Adrenal gland (tissue), 9 donors: ENCODE measurements at regions not wholly inside any gene's neighbourhood (a gene's known extent, or its start where the extent isn't known, plus 50 kb on each side); places are given as distances from the start of the nearest gene placed in this dataset.
"Not testable (repeated sequence)": the region's sequence is repeated elsewhere in the genome, so short reads cannot be mapped to it uniquely, and the experiment has no call there.

Experiments used
- DNase-seq, 7 donors: peaks; one replicate each; pipeline ENCODE4 v3.0.0-alpha.2; 2019 to 2020
- H3K27ac ChIP-seq, 5 donors: fragments of 200-600 bp; sonication (generic) in 4 of 5; 1 replicate in 3 of 5; 2 replicates in 2 of 5; pipeline versions ENCODE4 v1.5.1 to v1.8.0; 2016 to 2020; ENCODE audit warnings: mild to moderate bottlenecking in 1 of 5
- H3K27me3 ChIP-seq: fragments of 200-600 bp; 2 replicates; pipeline ENCODE4 v1.8.0; 2021
- H3K36me3 ChIP-seq, 2 donors: fragments of 200-600 bp; replicated peaks in 1 of 2; 1 replicate in 1 of 2; 2 replicates in 1 of 2; pipeline versions ENCODE4 v1.5.1 to v1.8.0; 2018 to 2022
- H3K4me1 ChIP-seq, 2 donors: fragments of 200-600 bp; replicated peaks in 1 of 2; 1 replicate in 1 of 2; 2 replicates in 1 of 2; pipeline versions ENCODE4 v1.5.1 to v1.8.0; 2018 to 2021
- H3K4me3 ChIP-seq, 4 donors: fragments of 200-600 bp; sonication (generic) in 3 of 4; one replicate each; pipeline ENCODE4 v1.5.1; 2016 to 2018
- H3K9me3 ChIP-seq, 3 donors: fragments of 200-600 bp; sonication (generic) in 1 of 3; replicated peaks in 1 of 3; 1 replicate in 2 of 3; 2 replicates in 1 of 3; pipeline versions ENCODE4 v1.5.1 to v1.8.0; 2016 to 2021
- POLR2A ChIP-seq, 2 donors: fragments of 450-650 bp; IDR thresholded peaks; one replicate each; pipeline ENCODE4 v1.6.1; 2017; ENCODE audit warnings: antibody characterized with exemption in 2 of 2, mild to moderate bottlenecking in 2 of 2, moderate library complexity in 1 of 2
- WGBS, 4 donors: extraction: QIAGEN DNeasy Blood & Tissue Kit in 2 of 4; methylation state at CpG; one replicate each; pipeline versions ENCODE4 v1.1.5 to v1.1.7; 2013 to 2017; 5-methylcytosine and 5-hydroxymethylcytosine counted together
- intact Hi-C, 2 donors: fragments of 100-400 bp; cut with DNase I; formaldehyde crosslinking; loops; one replicate each; pipeline versions ENCODE4 v1.14.1 to v1.15.0; 2022 to 2023
- TF ChIP-seq, protein P1 (sequence below), 6 experiments: fragments of 450-650 bp in 4 of 6; fragments of 200-600 bp in 2 of 6; sonication (generic) in 1 of 6; IDR thresholded peaks; 1 replicate in 5 of 6; 2 replicates in 1 of 6; pipeline versions ENCODE4 v1.5.1 to v1.8.0; 2016 to 2021; ENCODE audit warnings: antibody characterized with exemption in 6 of 6, mild to moderate bottlenecking in 2 of 6, moderate library complexity in 1 of 6
- donor health status: healthy with polysubstance abuse.
- donor health status: Bipolar disorder and iron deficiency.
- donor health status: DM: yes; HTN: yes; CAD: no.
- donor health status: DM: no; HTN: no; CAD: no.
- donor health status: DM: no; HTN: no; CAD: no.

DNA sequence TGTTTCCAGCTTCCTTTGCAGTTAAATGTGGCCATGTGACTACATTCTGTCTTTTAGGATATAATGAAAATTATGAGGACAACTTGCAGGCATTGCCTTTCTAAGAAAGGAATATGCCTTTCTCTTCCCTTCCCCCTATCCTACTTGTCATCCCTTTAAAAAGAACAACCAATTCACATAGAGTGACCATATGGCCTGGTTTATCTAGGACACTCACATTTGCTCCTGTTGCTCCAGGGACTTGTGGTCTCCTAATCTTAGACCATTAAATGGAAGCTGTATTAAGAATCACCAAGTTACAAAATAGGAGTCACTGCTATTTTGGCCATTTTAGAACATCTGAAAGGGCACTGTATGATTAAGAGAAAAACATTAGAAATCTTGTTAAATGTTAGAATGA is 520.3 kb downstream of the DTWD2 start:
- no peak overlapping the region for H3K27ac ChIP-seq
- H3K9me3 ChIP-seq: no peaks in the 10 kb centered on the region
- intact Hi-C loops: no loop called here
- H3K36me3 ChIP-seq: peaks cover 0 to 3% of the 10 kb centered on the region in 2 donors
- no peak for DNase-seq
- no peaks in the 10 kb centered on the region for H3K27me3 ChIP-seq
- no peak overlapping the region for H3K4me3 ChIP-seq
- no peak for TF ChIP-seq POLR2A (IDR thresholded peaks at IDR 0.05)
- TF ChIP-seq, protein P1, sequence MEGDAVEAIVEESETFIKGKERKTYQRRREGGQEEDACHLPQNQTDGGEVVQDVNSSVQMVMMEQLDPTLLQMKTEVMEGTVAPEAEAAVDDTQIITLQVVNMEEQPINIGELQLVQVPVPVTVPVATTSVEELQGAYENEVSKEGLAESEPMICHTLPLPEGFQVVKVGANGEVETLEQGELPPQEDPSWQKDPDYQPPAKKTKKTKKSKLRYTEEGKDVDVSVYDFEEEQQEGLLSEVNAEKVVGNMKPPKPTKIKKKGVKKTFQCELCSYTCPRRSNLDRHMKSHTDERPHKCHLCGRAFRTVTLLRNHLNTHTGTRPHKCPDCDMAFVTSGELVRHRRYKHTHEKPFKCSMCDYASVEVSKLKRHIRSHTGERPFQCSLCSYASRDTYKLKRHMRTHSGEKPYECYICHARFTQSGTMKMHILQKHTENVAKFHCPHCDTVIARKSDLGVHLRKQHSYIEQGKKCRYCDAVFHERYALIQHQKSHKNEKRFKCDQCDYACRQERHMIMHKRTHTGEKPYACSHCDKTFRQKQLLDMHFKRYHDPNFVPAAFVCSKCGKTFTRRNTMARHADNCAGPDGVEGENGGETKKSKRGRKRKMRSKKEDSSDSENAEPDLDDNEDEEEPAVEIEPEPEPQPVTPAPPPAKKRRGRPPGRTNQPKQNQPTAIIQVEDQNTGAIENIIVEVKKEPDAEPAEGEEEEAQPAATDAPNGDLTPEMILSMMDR (IDR thresholded peaks at IDR 0.05): no peak
- H3K4me1 ChIP-seq: no peaks in the 10 kb centered on the region

DNA sequence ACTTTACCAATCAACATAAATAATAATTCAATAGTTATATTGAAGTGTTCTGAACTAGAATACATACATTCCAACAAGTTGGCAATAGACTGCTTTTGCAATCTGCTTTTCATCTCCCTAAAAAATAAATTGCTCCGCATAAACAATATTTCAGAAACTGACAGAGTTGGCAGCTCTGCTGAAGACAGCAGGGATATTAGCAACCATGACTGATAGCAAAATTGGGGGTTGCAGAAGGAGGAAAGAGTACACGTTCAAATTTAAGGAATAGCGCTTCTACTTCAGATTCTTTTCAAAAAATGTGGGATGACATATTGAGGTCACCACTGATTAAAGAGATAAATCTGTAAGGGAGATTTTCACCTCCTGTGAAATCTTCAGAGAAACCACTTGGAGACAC is 521.2 kb downstream of the DTWD2 start:
- H3K9me3 ChIP-seq: no peaks in the 10 kb centered on the region
- peaks cover 0 to 3% of the 10 kb centered on the region in 2 donors for H3K36me3 ChIP-seq
- no peak overlapping the region for H3K4me3 ChIP-seq
- no peaks in the 10 kb centered on the region for H3K27me3 ChIP-seq
- no peak for TF ChIP-seq POLR2A (IDR thresholded peaks at IDR 0.05)
- TF ChIP-seq, protein P1 (IDR thresholded peaks at IDR 0.05): no peak
- no peak for DNase-seq
- intact Hi-C loops: no loop called here
- WGBS, 4 donors: 56 to 79% (median 68%) methylated on average over 3 of the region's 3 CpGs
- no peaks in the 10 kb centered on the region for H3K4me1 ChIP-seq
- no peak overlapping the region for H3K27ac ChIP-seq

DNA sequence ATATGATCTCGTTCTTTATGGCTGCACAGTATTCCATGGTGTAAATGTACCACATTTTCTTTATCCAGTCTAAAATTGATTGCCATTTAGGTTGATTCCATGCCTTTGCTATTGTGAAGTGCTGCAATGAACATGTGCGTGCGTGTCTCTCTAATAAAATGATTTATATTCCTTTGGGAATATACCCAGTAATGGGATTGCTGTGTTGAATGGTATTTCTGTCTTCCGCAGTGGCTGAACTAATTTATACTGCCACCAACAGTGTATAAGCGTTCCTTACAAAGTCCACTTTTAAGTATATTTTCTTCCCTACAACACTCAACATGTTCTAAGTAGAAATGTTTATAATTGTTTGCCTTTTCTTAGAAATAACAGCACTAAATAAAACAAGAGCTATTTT is 521.9 kb downstream of the DTWD2 start:
- H3K27me3 ChIP-seq: no peaks in the 10 kb centered on the region
- H3K4me3 ChIP-seq: no peak overlapping the region
- H3K27ac ChIP-seq: no peak overlapping the region
- no peaks in the 10 kb centered on the region for H3K9me3 ChIP-seq
- peaks cover 0 to 3% of the 10 kb centered on the region in 2 donors for H3K36me3 ChIP-seq
- intact Hi-C loops: no loop called here
- 73 to 87% (median 82%) methylated on average over 5 of the region's 5 CpGs for WGBS, 4 donors
- TF ChIP-seq, protein P1 (IDR thresholded peaks at IDR 0.05): no peak
- no peak for TF ChIP-seq POLR2A (IDR thresholded peaks at IDR 0.05)
- no peaks in the 10 kb centered on the region for H3K4me1 ChIP-seq
- DNase-seq: no peak

DNA sequence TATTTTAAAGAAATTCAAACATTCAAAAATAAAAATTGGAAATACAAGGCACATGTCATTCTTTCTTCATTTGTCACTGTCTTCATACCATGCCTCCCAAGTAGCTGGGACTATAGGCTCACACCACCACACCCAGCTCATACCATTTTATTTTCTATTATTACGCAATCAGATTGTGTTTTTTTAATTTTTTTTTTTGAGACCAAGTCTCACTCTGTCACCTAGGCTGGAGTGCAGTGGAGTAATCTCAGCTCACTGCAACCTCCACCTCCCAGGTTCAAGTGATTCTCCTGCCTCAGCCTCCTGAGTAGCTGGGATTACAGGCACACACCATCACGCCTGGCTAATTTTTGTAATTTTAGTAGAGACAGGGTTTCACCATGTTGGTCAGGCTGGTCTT is 526.1 kb downstream of the DTWD2 start:
- H3K4me3 ChIP-seq, H3K4me1 ChIP-seq, H3K36me3 ChIP-seq, H3K27ac ChIP-seq, intact Hi-C loops, H3K9me3 ChIP-seq, DNase-seq, H3K27me3 ChIP-seq: not testable (repeated sequence)
- 73 to 84% (median 76%) methylated on average over 2 of the region's 2 CpGs for WGBS, 4 donors

DNA sequence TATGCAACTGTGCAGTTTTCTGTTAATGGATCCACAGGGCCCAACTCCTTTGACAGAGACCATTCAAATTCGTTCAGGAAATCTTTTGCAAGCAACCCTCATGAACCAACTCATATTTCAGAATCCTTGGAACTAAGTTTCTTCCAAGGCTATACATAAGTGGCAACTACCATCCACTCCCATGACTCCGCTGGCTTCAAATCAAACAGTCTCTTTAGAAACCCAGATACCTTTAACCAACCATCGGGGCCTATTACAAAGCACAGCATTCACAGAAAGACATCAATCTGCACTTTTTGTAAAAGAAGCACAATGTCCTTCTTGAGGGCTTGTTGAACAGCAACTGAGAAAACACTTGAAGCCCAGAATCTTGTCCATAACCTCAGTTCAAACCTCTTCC is 526.9 kb downstream of the DTWD2 start:
- Histone ChIP-seq H3K27me3 (no peaks in the 10 kb centered on the region), H3K4me3 (no peak overlapping the region), H3K9me3 (no peaks in the 10 kb centered on the region), H3K36me3 (no peaks in the 10 kb centered on the region), H3K27ac (no peak overlapping the region), H3K4me1 (no peaks in the 10 kb centered on the region)
- WGBS, 4 donors: 64 to 83% (median 79%) methylated on average over 3 of the region's 3 CpGs
- DNase-seq: no peak
- TF ChIP-seq, protein P1 (IDR thresholded peaks at IDR 0.05): no peak
- no peak for TF ChIP-seq POLR2A (IDR thresholded peaks at IDR 0.05)
- intact Hi-C loops: no loop called here
